ENCODE measurements at regions not wholly inside any gene's neighbourhood (a gene's known extent, or its start where the extent isn't known, plus 50 kb on each side); places are given as distances from the start of the nearest gene placed in this dataset.
"Not testable (repeated sequence)": the region's sequence is repeated elsewhere in the genome, so short reads cannot be mapped to it uniquely, and the experiment has no call there.

GRCh38 chr12:88909510-88909909 is 329.2 kb upstream of the KITLG start:
- Histone ChIP-seq H3K27ac (ENCODE audit: low read depth, low read length) (no peak overlapping the region), H2AFZ (ENCODE audit: low read length, unreplicated experiment) (no peak overlapping the region), H3K4me3 (ENCODE audit: low read depth, low read length) (no peak overlapping the region), H3K79me2 (ENCODE audit: control insufficient read depth, insufficient read depth, low read length, unreplicated experiment) (no peaks in the 10 kb centered on the region), H3K4me1 (ENCODE audit: control insufficient read depth, insufficient read depth, low read length, unreplicated experiment) (no peaks in the 10 kb centered on the region), H3K36me3 (ENCODE audit: insufficient read depth, low read length) (peaks cover 6% of the 10 kb centered on the region; the same call in 1 of the 2 replicates), H3K27me3 (ENCODE audit: insufficient read depth, low read length) (no peaks in the 10 kb centered on the region)

- H2AFZ ChIP-seq (ENCODE audit: low read length, unreplicated experiment), result no peak overlapping the region
- H3K4me1 ChIP-seq (ENCODE audit: control insufficient read depth, insufficient read depth, low read length, unreplicated experiment), result no peaks in the 10 kb centered on the region
- H3K27me3 ChIP-seq (ENCODE audit: insufficient read depth, low read length), result no peaks in the 10 kb centered on the region
- 0 out of 2 replicates have a peak, but pooled peaks cover 2% of the 10 kb centered on the region for H3K36me3 ChIP-seq (ENCODE audit: insufficient read depth, low read length)
- no peak overlapping the region for H3K4me3 ChIP-seq (ENCODE audit: low read depth, low read length)
- no peak overlapping the region for H3K27ac ChIP-seq (ENCODE audit: low read depth, low read length)
- H3K79me2 ChIP-seq (ENCODE audit: control insufficient read depth, insufficient read depth, low read length, unreplicated experiment), result no peaks in the 10 kb centered on the region
These were observed 328.1 kb upstream of the KITLG start for GRCh38 chr12:88908345-88908744.

GRCh38 chr12:88904705-88905104 is 324.4 kb upstream of the KITLG start:
- H3K27ac ChIP-seq (ENCODE audit: low read depth, low read length), result no peak overlapping the region

GRCh38 chr12:88903333-88903732 is 323.1 kb upstream of the KITLG start:
- Histone ChIP-seq H3K4me3 (ENCODE audit: low read depth, low read length) (no peak overlapping the region), H2AFZ (ENCODE audit: low read length, unreplicated experiment) (no peak overlapping the region), H3K4me1 (ENCODE audit: control insufficient read depth, insufficient read depth, low read length, unreplicated experiment) (no peaks in the 10 kb centered on the region), H3K79me2 (ENCODE audit: control insufficient read depth, insufficient read depth, low read length, unreplicated experiment) (no peaks in the 10 kb centered on the region), H3K27me3 (ENCODE audit: insufficient read depth, low read length) (no peaks in the 10 kb centered on the region), H3K36me3 (ENCODE audit: insufficient read depth, low read length) (no peaks in the 10 kb centered on the region), H3K27ac (ENCODE audit: low read depth, low read length) (no peak overlapping the region)

More at GRCh38 chr12:88904705-88905104, 324.4 kb upstream of the KITLG start:
- Histone ChIP-seq H3K4me3 (ENCODE audit: low read depth, low read length) (no peak overlapping the region), H3K36me3 (ENCODE audit: insufficient read depth, low read length) (no peaks in the 10 kb centered on the region), H2AFZ (ENCODE audit: low read length, unreplicated experiment) (no peak overlapping the region), H3K79me2 (ENCODE audit: control insufficient read depth, insufficient read depth, low read length, unreplicated experiment) (no peaks in the 10 kb centered on the region), H3K4me1 (ENCODE audit: control insufficient read depth, insufficient read depth, low read length, unreplicated experiment) (no peaks in the 10 kb centered on the region), H3K27me3 (ENCODE audit: insufficient read depth, low read length) (no peaks in the 10 kb centered on the region)

- no peaks in the 10 kb centered on the region for H3K79me2 ChIP-seq (ENCODE audit: control insufficient read depth, insufficient read depth, low read length, unreplicated experiment)
- H3K36me3 ChIP-seq (ENCODE audit: insufficient read depth, low read length), result no peaks in the 10 kb centered on the region
- no peaks in the 10 kb centered on the region for H3K27me3 ChIP-seq (ENCODE audit: insufficient read depth, low read length)
- peak overlapping the region; percentile 8 for H2AFZ ChIP-seq (ENCODE audit: low read length, unreplicated experiment)
- peaks cover 14% of the 10 kb centered on the region for H3K4me1 ChIP-seq (ENCODE audit: control insufficient read depth, insufficient read depth, low read length, unreplicated experiment)
- no peak overlapping the region for H3K4me3 ChIP-seq (ENCODE audit: low read depth, low read length)
- peak overlapping the region; percentile 33; the same call in 1 of the 2 replicates for H3K27ac ChIP-seq (ENCODE audit: low read depth, low read length)
These were observed 317.5 kb upstream of the KITLG start for GRCh38 chr12:88897723-88898122.

- H3K27ac ChIP-seq (ENCODE audit: low read depth, low read length), result peak overlapping the region; percentile 45
- no peaks in the 10 kb centered on the region for H3K27me3 ChIP-seq (ENCODE audit: insufficient read depth, low read length)
- H3K36me3 ChIP-seq (ENCODE audit: insufficient read depth, low read length), result no peaks in the 10 kb centered on the region
- H3K79me2 ChIP-seq (ENCODE audit: control insufficient read depth, insufficient read depth, low read length, unreplicated experiment), result no peaks in the 10 kb centered on the region
- H3K4me3 ChIP-seq (ENCODE audit: low read depth, low read length), result no peak overlapping the region
- H3K4me1 ChIP-seq (ENCODE audit: control insufficient read depth, insufficient read depth, low read length, unreplicated experiment), result peaks cover 14% of the 10 kb centered on the region
- no peak overlapping the region for H2AFZ ChIP-seq (ENCODE audit: low read length, unreplicated experiment)
These were observed 316.7 kb upstream of the KITLG start for GRCh38 chr12:88896958-88897357.

- no peaks in the 10 kb centered on the region for H3K36me3 ChIP-seq (ENCODE audit: insufficient read depth, low read length)
- no peaks in the 10 kb centered on the region for H3K27me3 ChIP-seq (ENCODE audit: insufficient read depth, low read length)
- H3K4me1 ChIP-seq (ENCODE audit: control insufficient read depth, insufficient read depth, low read length, unreplicated experiment), result peaks cover 14% of the 10 kb centered on the region
- H3K27ac ChIP-seq (ENCODE audit: low read depth, low read length), result no peak overlapping the region
- no peak overlapping the region for H3K4me3 ChIP-seq (ENCODE audit: low read depth, low read length)
- no peak overlapping the region for H2AFZ ChIP-seq (ENCODE audit: low read length, unreplicated experiment)
- no peaks in the 10 kb centered on the region for H3K79me2 ChIP-seq (ENCODE audit: control insufficient read depth, insufficient read depth, low read length, unreplicated experiment)
These were observed 315.4 kb upstream of the KITLG start for GRCh38 chr12:88895634-88896033.

GRCh38 chr12:88893801-88894200 is 313.5 kb upstream of the KITLG start:
- H3K4me3 ChIP-seq (ENCODE audit: low read depth, low read length), result no peak overlapping the region
- peaks cover 28% of the 10 kb centered on the region for H3K4me1 ChIP-seq (ENCODE audit: control insufficient read depth, insufficient read depth, low read length, unreplicated experiment)
- peak overlapping the region; percentile 50 for H2AFZ ChIP-seq (ENCODE audit: low read length, unreplicated experiment)
- H3K27ac ChIP-seq (ENCODE audit: low read depth, low read length), result no peak overlapping the region
- no peaks in the 10 kb centered on the region for H3K27me3 ChIP-seq (ENCODE audit: insufficient read depth, low read length)
- no peaks in the 10 kb centered on the region for H3K36me3 ChIP-seq (ENCODE audit: insufficient read depth, low read length)
- H3K79me2 ChIP-seq (ENCODE audit: control insufficient read depth, insufficient read depth, low read length, unreplicated experiment), result no peaks in the 10 kb centered on the region

GRCh38 chr12:88891434-88891833 is 311.2 kb upstream of the KITLG start:
- H3K4me3 ChIP-seq (ENCODE audit: low read depth, low read length); H2AFZ ChIP-seq (ENCODE audit: low read length, unreplicated experiment); H3K79me2 ChIP-seq (ENCODE audit: control insufficient read depth, insufficient read depth, low read length, unreplicated experiment); H3K36me3 ChIP-seq (ENCODE audit: insufficient read depth, low read length); H3K27me3 ChIP-seq (ENCODE audit: insufficient read depth, low read length); H3K27ac ChIP-seq (ENCODE audit: low read depth, low read length): not testable (repeated sequence)
- H3K4me1 ChIP-seq (ENCODE audit: control insufficient read depth, insufficient read depth, low read length, unreplicated experiment), result peaks cover 15% of the 10 kb centered on the region

GRCh38 chr12:88889326-88890110 is 309.2 kb upstream of the KITLG start:
- H3K27ac ChIP-seq (ENCODE audit: low read depth, low read length), result peak overlapping the region; percentile 58
- peaks cover 15% of the 10 kb centered on the region for H3K4me1 ChIP-seq (ENCODE audit: control insufficient read depth, insufficient read depth, low read length, unreplicated experiment)
- H3K79me2 ChIP-seq (ENCODE audit: control insufficient read depth, insufficient read depth, low read length, unreplicated experiment), result no peaks in the 10 kb centered on the region
- no peak overlapping the region for H2AFZ ChIP-seq (ENCODE audit: low read length, unreplicated experiment)
- H3K36me3 ChIP-seq (ENCODE audit: insufficient read depth, low read length), result no peaks in the 10 kb centered on the region
- H3K27me3 ChIP-seq (ENCODE audit: insufficient read depth, low read length), result no peaks in the 10 kb centered on the region
- H3K4me3 ChIP-seq (ENCODE audit: low read depth, low read length), result no peak overlapping the region

- Histone ChIP-seq H3K27ac (ENCODE audit: low read depth, low read length) (no peak overlapping the region), H3K27me3 (ENCODE audit: insufficient read depth, low read length) (no peaks in the 10 kb centered on the region), H3K36me3 (ENCODE audit: insufficient read depth, low read length) (no peaks in the 10 kb centered on the region), H3K79me2 (ENCODE audit: control insufficient read depth, insufficient read depth, low read length, unreplicated experiment) (no peaks in the 10 kb centered on the region), H3K4me1 (ENCODE audit: control insufficient read depth, insufficient read depth, low read length, unreplicated experiment) (peaks cover 9% of the 10 kb centered on the region), H3K4me3 (ENCODE audit: low read depth, low read length) (no peak overlapping the region), H2AFZ (ENCODE audit: low read length, unreplicated experiment) (no peak overlapping the region)
These were observed 304.3 kb upstream of the KITLG start for GRCh38 chr12:88884600-88884999.
